ENCODE measurements at regions not wholly inside any gene's neighbourhood (a gene's known extent, or its start where the extent isn't known, plus 50 kb on each side); places are given as distances from the start of the nearest gene placed in this dataset.

- TF ChIP-seq CTCF (IDR thresholded peaks at IDR 0.05) (no peak), POLR2A (IDR thresholded peaks at IDR 0.05) (no peak)
Observed at GRCh38 chr7:54355842-54356241, 186.3 kb upstream of the VSTM2A start.
